ENCODE measurements at regions not wholly inside any gene's neighbourhood (a gene's known extent, or its start where the extent isn't known, plus 50 kb on each side); places are given as distances from the start of the nearest gene placed in this dataset.
"Not testable (repeated sequence)": the region's sequence is repeated elsewhere in the genome, so short reads cannot be mapped to it uniquely, and the experiment has no call there.

GRCh38 chr6:84876723-84877514 is 112.5 kb upstream of the TBX18 start:
- no peak for DNase-seq (ENCODE audit: low read depth, low spot score)

- no peak for DNase-seq (ENCODE audit: low read depth, low spot score)
Observed at GRCh38 chr6:84872996-84873723, 108.8 kb upstream of the TBX18 start.

GRCh38 chr6:84871925-84872324 is 107.5 kb upstream of the TBX18 start:
- no peak for DNase-seq (ENCODE audit: low read depth, low spot score)

- DNase-seq (ENCODE audit: low read depth, low spot score): no peak
Observed at GRCh38 chr6:84870672-84871071, 106.3 kb upstream of the TBX18 start.

- no peak for DNase-seq (ENCODE audit: low read depth, low spot score)
Observed at GRCh38 chr6:84868149-84868548, 103.8 kb upstream of the TBX18 start.

GRCh38 chr6:84867521-84867920 is 103.1 kb upstream of the TBX18 start:
- no peak for DNase-seq (ENCODE audit: low read depth, low spot score)

GRCh38 chr6:84866715-84867114 is 102.3 kb upstream of the TBX18 start:
- DNase-seq (ENCODE audit: low read depth, low spot score): no peak

GRCh38 chr6:84865372-84865771 is 101.0 kb upstream of the TBX18 start:
- not testable (repeated sequence) for DNase-seq (ENCODE audit: low read depth, low spot score)

- DNase-seq (ENCODE audit: low read depth, low spot score): no peak
Observed at GRCh38 chr6:84862843-84863242, 98.4 kb upstream of the TBX18 start.

GRCh38 chr6:84860920-84861319 is 96.5 kb upstream of the TBX18 start:
- no peak for DNase-seq (ENCODE audit: low read depth, low spot score)

GRCh38 chr6:84860509-84860908 is 96.1 kb upstream of the TBX18 start:
- no peak for DNase-seq (ENCODE audit: low read depth, low spot score)

- no peak for DNase-seq (ENCODE audit: low read depth, low spot score)
Observed at GRCh38 chr6:84854811-84855400, 90.5 kb upstream of the TBX18 start.

GRCh38 chr6:84853901-84854300 is 89.5 kb upstream of the TBX18 start:
- no peak for DNase-seq (ENCODE audit: low read depth, low spot score)

- DNase-seq (ENCODE audit: low read depth, low spot score): no peak
Observed at GRCh38 chr6:84848960-84849359, 84.6 kb upstream of the TBX18 start.

GRCh38 chr6:84847390-84848160 is 83.2 kb upstream of the TBX18 start:
- DNase-seq (ENCODE audit: low read depth, low spot score): peak; percentile 24

GRCh38 chr6:84842525-84843166 is 78.2 kb upstream of the TBX18 start:
- DNase-seq (ENCODE audit: low read depth, low spot score): peak; percentile 72

- not testable (repeated sequence) for DNase-seq (ENCODE audit: low read depth, low spot score)
Observed at GRCh38 chr6:84837068-84837866, 72.9 kb upstream of the TBX18 start.

- no peak for DNase-seq (ENCODE audit: low read depth, low spot score)
Observed at GRCh38 chr6:84836366-84836765, 72.0 kb upstream of the TBX18 start.

GRCh38 chr6:84835340-84835739 is 70.9 kb upstream of the TBX18 start:
- DNase-seq (ENCODE audit: low read depth, low spot score): peak; percentile 24

GRCh38 chr6:84831924-84832323 is 67.5 kb upstream of the TBX18 start:
- not testable (repeated sequence) for DNase-seq (ENCODE audit: low read depth, low spot score)

GRCh38 chr6:84825461-84825860 is 61.1 kb upstream of the TBX18 start:
- peak; percentile 64 for DNase-seq (ENCODE audit: low read depth, low spot score)

Measured in brain pericyte (primary cell).